Limb (tissue), 2 donors: ENCODE measurements at regions not wholly inside any gene's neighbourhood (a gene's known extent, or its start where the extent isn't known, plus 50 kb on each side); places are given as distances from the start of the nearest gene placed in this dataset.

Experiments
- DNase-seq, 2 donors: peaks; one replicate each; pipeline ENCODE4 v3.0.0-alpha.2; 2016; ENCODE audit errors: extremely low spot score in 2 of 2

DNA sequence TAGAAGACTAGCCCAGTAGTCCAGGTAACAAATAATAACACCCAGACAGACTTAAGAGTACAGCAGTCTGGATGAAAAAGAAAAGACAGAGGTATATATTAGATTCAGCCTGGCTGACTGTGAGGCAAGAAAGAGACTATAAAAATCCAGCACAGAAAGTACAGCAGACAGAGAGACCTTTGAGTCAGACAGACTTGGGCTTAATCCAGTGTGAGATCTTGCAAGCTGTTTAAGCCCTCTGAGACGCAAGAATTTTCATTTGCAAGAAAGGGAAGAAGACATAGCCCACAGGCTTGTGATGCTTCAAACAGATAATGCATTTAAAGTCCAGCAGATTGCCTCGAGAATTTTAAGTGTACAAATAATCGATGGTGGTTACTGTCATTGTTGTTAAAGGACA lies 471.4 kb downstream of the LIG4 start:
- no peak for DNase-seq

DNA sequence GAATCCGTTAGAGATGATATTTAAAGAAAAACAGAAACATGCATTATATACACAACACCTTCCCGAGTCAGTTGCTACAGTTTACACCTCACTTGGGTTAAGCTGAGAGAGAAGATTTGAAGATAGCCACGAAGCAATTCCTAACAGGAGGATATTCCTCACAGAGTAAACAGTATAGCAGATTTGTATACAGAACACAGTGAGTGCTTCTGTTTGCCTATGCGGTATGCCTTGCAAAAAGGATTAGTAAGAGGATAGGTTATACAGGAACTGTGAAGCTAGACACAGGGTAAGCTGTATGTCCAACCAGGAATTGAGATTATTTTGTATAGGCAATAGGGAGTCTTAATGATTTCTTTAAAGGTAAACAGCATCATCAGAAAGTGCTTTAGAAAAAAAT lies 471.8 kb downstream of the LIG4 start:
- DNase-seq, result no peak

GRCh38 chr13:107743100-107743499 lies 472.2 kb downstream of the LIG4 start:
- no peak for DNase-seq

DNA sequence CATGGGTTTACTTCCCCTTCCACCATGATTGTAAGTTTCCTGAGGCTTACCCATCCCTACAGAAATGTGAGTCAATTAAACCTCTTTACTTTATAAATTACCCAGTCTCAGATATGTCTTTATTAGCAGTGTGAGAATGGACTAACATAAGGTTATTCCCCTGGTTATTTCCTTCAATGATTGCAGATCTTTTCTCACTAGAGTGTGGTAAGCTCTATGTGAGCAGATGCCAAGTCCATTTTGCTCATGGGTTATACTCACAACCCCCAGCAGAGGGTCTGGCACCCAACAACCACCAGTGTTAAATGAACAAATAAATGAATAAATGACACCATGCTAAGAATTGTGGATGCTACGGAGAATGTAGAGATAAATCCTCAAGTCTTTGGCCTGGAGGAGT lies 472.8 kb downstream of the LIG4 start:
- DNase-seq, result no peak

DNA sequence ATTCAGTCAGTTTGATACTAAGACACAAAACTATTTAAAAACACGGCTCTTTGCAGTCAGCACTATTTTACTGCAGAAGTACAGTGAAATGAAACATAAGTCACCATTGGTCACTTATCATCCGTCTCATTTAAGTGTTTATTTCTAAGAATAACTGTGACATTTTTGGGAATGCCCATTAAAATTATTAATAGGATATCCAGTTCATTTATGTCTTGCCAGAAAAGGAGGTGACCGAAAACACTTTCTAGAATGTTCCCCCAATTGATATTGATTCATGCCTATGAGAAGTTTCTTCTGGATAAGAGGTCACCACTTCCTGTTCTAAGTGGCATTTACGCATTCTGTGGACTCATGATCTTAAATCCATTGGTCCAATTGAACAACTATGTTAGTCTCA lies 477.3 kb downstream of the LIG4 start:
- no peak for DNase-seq

GRCh38 chr13:107736731-107737130 lies 478.6 kb downstream of the LIG4 start:
- no peak for DNase-seq

DNA sequence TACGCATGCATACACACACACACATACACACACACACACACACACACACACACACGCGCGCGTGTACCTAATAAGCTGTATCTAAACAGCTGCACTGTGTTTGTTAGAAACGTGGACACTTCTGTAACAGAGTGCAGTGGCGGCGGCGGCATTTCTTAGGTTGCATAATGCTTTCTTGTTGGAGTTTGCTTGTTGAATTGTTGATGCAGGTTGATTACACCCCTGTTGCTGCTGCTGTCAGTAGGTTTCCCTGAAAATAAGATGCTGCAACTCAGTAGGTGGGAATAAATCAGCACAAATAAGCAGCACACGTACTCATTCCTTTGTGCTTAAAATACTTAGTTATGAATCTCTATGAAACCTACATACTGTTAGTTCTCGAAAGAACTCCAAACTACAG lies 479.2 kb downstream of the LIG4 start:
- DNase-seq, result no peak

DNA sequence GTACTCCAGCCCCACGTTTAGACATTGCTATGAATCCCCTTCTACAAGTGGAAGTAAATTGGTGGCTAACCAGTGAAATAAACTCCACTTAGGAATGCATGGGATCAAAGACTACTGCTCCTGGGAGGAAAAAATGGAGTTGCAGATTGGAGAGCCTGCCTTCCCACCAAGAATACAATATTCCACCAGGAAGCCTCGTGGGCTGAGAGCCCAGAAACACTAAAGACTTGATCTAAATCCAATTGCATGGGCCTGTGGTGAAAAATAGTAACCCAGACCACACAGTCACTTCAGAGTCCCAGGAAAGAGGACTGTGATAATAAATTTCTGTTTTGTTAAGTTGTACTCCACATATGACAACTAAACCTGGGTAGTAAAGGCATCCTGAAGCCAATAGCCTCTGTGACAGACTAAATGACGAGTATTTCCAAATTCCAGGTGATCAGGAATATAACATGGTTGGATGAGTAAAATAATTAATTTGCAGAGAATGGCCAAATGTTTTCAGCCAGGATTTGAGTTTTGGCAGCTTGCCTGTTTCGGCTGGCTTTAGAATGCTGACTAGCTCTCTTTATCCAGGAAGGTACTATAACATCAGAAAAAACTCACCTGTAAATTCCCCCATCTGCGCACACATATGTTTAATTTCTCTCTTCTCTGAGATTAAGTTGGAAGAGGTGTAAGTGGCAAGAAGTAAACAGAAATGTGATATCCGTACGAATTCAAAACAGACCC lies 480.3 kb downstream of the LIG4 start:
- peak; percentile 30 to 50 for DNase-seq

GRCh38 chr13:107733276-107733675 lies 482.1 kb downstream of the LIG4 start:
- DNase-seq, result no peak

GRCh38 chr13:107730813-107731212 lies 484.5 kb downstream of the LIG4 start:
- no peak for DNase-seq

- DNase-seq, result no peak
Observed at GRCh38 chr13:107721125-107721869, 494.0 kb downstream of the LIG4 start.

- DNase-seq, result no peak
Observed at GRCh38 chr13:107716741-107717140, 498.6 kb downstream of the LIG4 start.

DNA sequence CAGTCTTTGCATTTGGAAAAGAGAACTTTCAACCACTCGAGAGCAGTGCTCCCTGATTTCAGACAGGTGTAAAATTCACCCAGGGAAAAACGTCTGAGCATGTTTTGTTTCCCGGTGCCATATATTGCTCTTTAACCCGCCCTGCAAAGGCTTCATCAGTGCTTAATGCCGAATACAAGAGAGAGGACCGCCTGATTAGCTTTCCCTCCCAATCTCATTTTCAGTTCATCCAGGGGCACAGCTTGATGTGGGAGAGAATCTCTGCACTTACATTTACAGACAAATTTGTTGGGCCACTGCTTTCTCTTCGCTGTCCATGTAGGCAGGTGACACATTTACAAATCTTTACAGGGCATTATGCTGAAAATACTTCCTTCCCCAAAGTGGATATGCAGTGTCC lies 499.1 kb downstream of the LIG4 start:
- no peak for DNase-seq

DNA sequence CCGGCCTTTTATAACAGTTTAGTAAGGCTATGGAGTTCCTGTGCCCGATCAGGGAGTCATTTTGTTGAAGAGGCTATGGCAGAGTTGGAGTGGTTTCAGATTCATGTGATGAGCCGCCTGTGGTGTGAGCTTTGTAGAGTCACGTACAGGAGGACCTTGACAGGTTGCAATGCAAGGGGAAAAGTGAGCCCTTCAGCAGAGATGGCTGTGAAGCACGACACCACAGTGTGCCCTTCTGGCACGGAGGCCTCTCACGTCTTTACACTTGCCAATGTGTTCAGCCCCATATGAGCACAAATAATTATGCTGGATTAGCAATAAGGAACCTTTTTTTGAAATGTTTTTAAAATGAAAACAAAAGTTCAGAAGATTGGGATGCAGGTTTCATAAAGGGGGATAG lies 499.8 kb downstream of the LIG4 start:
- DNase-seq, result no peak

GRCh38 chr13:107713314-107713713 lies 502.0 kb downstream of the LIG4 start:
- DNase-seq, result no peak

GRCh38 chr13:107712145-107712860 lies 503.0 kb downstream of the LIG4 start:
- no peak for DNase-seq

- DNase-seq, result no peak
Observed at GRCh38 chr13:107690181-107690580, 525.2 kb downstream of the LIG4 start.

DNA sequence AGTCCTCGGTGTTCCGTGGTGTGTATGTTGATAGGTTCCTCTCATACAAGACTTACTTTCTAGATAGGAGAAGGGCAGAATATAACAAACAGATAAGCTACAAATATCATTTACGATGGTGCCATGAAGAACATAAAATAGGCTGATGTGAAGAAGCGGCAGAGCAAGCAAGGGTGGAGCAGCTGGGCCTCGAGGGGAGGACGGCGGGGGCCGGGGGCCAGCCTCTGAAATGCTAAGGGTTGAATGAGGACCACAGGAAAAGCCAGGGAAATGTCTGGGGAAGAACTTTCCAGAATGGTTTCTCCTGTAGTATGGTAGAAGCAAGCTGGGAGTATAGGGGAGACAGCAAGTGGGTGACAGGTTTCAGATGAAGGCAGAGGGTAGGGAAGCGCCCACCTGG lies 529.5 kb downstream of the LIG4 start:
- no peak for DNase-seq

- DNase-seq, result no peak
Observed at GRCh38 chr13:107681600-107681999, 533.7 kb downstream of the LIG4 start.

DNA sequence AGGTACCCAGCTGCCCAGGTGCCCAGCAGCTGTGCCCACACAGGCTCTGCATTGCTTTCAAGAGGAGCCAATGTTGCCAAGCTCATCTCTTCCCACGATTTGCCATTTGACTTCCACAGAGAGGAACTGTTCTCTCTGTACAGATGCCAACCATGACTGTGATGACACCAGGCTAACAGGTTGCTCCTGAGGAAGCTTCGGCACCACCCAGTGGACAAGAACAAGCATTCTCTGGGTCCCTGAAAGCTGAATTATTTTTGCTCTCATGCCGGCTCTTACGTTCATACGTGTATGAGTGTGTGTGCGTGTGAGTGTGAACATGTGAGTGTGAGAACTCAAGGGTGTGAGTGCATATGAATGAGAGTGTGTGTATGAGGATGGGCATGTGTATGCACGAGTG lies 535.2 kb downstream of the LIG4 start:
- no peak for DNase-seq

GRCh38 chr13:107678075-107678689 lies 537.2 kb downstream of the LIG4 start:
- DNase-seq, result no peak
